Cardiac fibroblast (primary cell): ENCODE measurements at regions not wholly inside any gene's neighbourhood (a gene's known extent, or its start where the extent isn't known, plus 50 kb on each side); places are given as distances from the start of the nearest gene placed in this dataset.

ENCODE experiments used
- DNase-seq, 2 donors: peaks; one replicate each; pipeline versions ENCODE4 v3.0.0 to v3.0.0-alpha.2; 2010; ENCODE audit warnings: low read depth in 2 of 2
- H3K4me3 ChIP-seq, 2 donors: replicated peaks in 1 of 2; 1 replicate in 1 of 2; 2 replicates in 1 of 2; pipeline ENCODE4 v1.5.1; 2011; ENCODE audit warnings: low read depth in 2 of 2, low read length in 2 of 2, mild to moderate bottlenecking in 2 of 2, moderate library complexity in 1 of 2
- TF ChIP-seq, protein P1 (sequence below): IDR thresholded peaks from one replicate; pipeline ENCODE4 v1.5.1; 2011; ENCODE audit warnings: low read depth, mild to moderate bottlenecking, low read length, inconsistent platforms

- DNase-seq, result no peak
- no peak overlapping the region for H3K4me3 ChIP-seq
- TF ChIP-seq, protein P1, sequence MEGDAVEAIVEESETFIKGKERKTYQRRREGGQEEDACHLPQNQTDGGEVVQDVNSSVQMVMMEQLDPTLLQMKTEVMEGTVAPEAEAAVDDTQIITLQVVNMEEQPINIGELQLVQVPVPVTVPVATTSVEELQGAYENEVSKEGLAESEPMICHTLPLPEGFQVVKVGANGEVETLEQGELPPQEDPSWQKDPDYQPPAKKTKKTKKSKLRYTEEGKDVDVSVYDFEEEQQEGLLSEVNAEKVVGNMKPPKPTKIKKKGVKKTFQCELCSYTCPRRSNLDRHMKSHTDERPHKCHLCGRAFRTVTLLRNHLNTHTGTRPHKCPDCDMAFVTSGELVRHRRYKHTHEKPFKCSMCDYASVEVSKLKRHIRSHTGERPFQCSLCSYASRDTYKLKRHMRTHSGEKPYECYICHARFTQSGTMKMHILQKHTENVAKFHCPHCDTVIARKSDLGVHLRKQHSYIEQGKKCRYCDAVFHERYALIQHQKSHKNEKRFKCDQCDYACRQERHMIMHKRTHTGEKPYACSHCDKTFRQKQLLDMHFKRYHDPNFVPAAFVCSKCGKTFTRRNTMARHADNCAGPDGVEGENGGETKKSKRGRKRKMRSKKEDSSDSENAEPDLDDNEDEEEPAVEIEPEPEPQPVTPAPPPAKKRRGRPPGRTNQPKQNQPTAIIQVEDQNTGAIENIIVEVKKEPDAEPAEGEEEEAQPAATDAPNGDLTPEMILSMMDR, result no peak
Measured at GRCh38 chr9:11471321-11471720, 858.5 kb upstream of the PTPRD start.

DNA sequence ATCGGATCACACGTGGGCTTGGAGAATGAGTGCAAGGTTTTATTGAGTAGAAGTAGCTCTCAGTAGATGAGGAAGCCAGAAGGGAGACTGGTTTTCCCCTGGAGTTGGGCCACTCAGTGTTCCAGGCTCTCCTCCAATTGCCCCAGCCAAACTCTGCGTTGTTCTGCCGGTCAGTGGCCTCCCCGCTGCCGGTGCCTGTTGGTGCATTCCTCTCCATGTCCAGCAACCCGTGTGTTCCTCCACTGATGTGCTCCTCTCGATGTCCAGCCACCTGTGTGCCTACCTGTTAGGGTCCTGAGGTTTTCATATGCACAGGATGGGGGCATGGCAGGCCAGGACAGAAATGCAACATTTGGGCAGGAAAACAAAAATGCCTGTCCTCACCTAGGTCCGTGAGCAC is 888.0 kb upstream of the PTPRD start:
- H3K4me3 ChIP-seq, result no peak overlapping the region
- TF ChIP-seq, protein P1, result no peak
- DNase-seq, result no peak

DNA sequence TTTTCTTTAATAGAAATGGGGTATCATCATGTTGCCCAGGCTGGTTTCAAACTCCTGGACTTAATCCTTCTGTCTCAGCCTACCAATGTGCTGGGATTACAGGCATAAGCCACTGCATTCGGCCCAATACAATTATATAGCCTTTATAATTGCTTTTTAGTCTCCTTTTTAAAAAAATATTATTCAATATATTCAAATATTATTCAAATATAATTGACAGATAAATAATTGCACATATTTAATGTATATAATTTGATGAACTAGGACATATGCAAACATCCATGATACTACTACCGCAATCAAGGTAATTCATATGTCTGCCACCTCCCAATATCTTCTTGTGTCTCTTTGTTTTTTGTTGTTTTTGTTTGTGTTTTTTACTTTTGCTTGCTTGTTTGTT is 894.2 kb upstream of the PTPRD start:
- TF ChIP-seq, protein P1, result no peak
- no peak overlapping the region for H3K4me3 ChIP-seq
- DNase-seq, result no peak

DNA sequence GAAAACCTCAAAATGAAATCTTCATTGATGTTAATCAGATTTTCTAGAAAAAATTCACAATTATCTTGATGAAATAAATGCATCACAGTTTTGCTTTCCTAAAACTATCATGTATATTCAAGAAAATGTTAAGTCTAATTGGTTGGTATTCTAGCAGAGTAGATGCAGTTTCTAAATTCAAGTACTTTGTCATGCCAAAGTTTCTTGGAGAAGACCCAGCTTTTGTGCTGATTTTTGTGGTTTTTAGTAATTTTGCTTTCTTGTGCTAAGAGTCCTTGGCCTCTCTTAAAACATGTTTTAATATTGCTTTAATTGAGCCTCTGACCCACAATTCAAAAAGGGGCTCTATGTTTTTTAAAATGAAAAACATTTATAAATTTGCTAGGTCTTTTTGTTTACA is 924.8 kb upstream of the PTPRD start:
- H3K4me3 ChIP-seq, result no peak overlapping the region
- DNase-seq, result no peak
- TF ChIP-seq, protein P1, result no peak

DNA sequence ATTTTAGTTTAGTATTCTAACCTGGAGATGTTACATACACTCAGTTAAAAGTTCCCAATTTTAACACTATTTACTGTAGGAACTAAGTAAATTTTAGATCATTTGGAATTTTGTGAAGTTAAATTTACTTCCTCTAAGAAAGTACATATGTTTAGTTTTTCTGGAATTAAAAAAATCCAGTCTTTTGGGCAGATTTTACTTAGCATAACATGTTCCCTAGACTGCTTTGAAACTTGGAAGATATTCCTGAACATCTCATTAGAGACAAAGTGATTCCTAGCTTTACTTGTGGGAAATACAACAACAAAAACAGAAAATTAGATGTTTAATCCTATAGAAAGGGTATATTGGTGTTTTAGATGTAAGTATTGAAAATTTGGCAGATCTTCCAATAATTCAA is 930.0 kb upstream of the PTPRD start:
- H3K4me3 ChIP-seq, result no peak overlapping the region
- TF ChIP-seq, protein P1, result no peak
- no peak for DNase-seq

DNA sequence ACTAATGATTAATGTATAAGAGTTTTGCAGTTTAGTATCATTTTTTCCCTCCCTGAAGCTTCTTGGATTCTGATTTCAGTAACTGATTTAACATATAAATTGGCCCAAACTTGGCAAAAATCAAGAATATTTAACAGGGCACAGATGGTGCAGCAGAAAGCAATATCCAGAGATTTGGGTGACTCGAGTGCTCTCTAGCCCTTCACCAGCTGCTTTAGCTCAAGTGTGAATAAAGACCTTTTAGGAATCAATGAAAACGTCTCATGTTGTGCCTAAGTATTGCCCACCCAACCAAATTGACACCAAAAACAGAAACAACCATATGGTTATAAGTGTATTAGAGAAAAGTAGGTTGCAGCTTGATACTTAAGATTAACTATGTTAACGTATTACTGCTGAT is 933.4 kb upstream of the PTPRD start:
- TF ChIP-seq, protein P1, result no peak
- no peak for DNase-seq
- no peak overlapping the region for H3K4me3 ChIP-seq

DNA sequence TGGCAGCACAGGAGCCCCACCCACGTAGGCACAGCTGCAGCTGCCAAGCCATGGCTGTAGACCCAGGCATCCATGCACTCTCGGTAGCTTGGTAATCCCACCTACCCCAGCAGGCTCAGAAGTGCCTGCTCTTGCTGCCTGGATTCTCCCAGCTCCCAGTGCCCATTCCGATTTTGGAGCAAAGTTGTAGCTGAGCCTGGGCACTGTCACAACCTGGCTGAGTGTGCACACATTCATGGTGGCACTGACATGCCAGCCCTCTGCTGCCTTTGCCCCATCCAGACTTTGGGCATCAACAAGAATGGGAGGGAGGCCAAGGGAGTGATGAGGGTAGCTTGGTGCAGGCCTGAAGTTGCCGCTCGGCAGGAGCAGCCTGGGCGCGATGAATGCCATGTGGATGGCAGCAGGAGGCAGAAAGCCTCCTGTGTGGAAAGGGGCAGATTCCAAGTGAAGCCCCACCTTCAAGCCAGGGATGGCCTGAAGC is 936.6 kb upstream of the PTPRD start:
- no peak for DNase-seq
- TF ChIP-seq, protein P1, result no peak
- H3K4me3 ChIP-seq, result no peak overlapping the region
